Central memory CD4-positive, alpha-beta T cell (primary cell): ENCODE measurements at regions not wholly inside any gene's neighbourhood (a gene's known extent, or its start where the extent isn't known, plus 50 kb on each side); places are given as distances from the start of the nearest gene placed in this dataset.

ENCODE experiments used
- DNase-seq: peaks from one replicate; pipeline ENCODE4 v3.0.0; 2022

- DNase-seq = no peak
Observed at GRCh38 chr1:83769594-83770318, 229.2 kb downstream of the TTLL7 start.

GRCh38 chr1:83769072-83769471 lies 229.9 kb downstream of the TTLL7 start:
- DNase-seq = no peak

DNA sequence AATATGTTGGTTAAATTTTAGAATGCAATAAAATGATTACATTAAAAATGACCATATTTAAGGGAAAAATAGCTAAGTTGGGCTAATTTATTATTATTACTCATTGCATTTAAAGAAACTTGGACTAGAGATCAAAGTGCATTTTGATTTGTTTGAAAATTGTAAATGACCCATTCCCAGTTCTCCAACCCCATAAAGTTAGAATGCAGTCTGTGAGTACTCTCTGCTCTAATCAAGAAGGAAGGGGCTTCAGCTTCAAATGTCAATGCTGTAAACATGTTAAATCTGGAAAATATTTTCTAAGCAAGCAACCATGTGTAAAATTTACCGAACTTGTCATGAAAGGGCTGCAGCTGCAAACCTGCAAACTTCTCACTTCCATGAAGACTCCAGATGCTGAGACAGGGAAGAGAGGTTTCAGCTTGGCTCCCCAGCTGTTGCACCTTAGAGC lies 232.7 kb downstream of the TTLL7 start:
- no peak for DNase-seq

DNA sequence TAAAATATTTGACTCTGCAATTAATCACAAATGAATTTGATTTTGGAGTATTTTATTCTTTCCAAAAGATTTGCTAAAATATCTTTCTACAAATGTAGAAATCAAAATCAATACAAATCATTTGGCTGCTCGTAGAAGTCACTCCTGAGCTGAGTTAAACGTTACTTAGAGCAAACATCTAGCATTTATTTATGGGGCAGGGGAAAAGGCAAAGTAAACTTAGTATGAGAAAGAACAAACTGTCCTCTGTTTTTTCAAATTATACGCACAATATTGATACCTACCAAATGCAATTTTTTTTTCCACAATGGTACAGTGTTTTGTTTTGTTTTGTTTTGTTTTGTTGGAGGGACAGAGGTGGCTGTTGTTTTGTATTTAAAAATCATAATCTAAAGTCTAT lies 233.8 kb downstream of the TTLL7 start:
- DNase-seq = no peak

DNA sequence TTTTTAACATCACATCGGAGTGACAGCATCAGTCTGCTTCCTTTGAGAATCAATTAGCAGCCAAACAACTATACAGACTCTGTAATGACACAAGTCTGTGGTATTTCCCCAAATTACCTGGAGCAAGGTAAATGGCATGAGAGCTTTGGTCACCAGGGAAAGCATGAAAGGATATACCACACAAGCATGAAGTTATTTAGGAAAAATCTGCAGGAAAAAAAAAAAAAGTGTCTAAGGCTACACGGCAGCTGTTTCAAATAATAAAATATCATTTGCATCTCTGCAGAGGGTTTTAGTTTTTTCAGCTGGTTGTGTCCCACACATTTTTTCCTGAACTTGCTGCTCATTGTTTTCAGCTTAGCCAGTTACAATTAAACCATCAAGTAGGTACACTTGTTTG lies 234.7 kb downstream of the TTLL7 start:
- DNase-seq = no peak

- DNase-seq = no peak
Observed at GRCh38 chr1:83763361-83764095, 235.4 kb downstream of the TTLL7 start.

DNA sequence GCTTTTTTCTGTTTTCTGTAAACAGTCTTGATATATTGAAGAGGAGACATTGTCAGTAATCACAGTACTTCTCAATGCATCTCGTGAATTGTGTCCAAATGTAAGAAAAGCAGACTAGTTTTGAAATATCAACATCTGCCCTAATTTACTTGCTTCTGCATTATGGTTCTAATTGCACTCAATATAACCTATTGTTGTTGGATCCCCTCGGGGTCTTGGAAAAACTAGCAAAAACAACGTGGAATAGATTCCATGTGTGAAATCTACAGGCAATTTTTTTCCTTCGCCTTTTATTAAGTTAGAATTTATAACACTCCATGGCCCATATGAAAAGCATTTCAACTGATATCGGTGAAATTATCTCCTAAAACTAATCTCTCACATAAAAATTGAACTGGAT lies 236.5 kb downstream of the TTLL7 start:
- no peak for DNase-seq

DNA sequence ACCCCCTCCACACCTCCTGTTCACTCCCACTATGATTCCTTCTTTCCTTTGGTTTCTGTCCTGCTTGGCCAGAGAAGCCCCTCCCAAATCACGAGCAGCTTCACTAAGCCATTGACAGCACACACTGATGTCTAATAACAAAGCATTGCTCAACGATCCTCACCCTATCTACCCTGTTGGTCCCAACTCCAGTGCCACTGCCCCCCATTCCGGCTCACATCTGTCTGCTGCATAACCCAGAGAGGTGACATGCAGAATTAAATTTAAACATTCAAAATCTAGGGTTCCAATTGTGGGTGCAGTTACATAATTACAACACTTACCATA lies 236.9 kb downstream of the TTLL7 start:
- no peak for DNase-seq

DNA sequence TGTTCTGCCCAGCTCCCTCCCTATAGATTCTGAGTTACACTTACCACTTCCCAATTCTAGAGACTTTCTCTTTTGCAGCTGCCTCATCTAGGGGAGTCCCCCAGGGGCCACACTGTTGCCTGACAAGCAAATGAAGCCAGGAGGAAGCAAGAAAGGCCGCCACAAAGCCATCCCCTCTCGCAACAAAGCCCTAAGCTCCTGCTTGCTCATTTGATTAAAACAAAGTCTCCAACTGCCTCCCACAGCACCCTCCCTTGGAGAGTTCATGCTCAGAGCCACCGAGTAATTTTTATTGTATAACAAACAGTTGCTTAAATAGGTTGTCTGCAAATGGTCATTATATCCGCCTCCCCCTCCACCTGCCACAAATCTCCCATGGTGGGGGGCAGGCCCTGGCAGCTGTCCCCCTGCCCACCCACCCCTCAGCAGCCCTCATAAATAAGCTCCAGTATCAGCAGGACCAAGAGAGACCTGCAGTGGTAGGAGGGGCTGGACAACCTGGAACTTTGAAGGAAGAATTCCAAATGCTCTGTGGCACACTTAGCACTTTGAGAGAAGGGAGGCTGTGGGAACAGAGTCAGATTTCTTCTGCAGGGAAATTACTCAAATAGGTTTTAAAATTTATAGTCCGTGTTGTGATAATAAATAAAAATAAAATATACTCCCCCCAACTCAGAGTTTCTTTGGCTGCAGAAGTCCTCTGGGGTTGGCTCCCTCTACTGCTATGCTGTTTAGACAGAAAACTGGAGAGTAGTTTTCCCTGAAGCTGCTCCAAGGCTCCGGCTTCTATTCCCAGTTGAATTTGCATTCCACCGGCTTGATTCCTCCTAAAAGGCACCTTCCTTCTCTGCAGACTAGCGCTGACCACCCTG lies 237.5 kb downstream of the TTLL7 start:
- no peak for DNase-seq

DNA sequence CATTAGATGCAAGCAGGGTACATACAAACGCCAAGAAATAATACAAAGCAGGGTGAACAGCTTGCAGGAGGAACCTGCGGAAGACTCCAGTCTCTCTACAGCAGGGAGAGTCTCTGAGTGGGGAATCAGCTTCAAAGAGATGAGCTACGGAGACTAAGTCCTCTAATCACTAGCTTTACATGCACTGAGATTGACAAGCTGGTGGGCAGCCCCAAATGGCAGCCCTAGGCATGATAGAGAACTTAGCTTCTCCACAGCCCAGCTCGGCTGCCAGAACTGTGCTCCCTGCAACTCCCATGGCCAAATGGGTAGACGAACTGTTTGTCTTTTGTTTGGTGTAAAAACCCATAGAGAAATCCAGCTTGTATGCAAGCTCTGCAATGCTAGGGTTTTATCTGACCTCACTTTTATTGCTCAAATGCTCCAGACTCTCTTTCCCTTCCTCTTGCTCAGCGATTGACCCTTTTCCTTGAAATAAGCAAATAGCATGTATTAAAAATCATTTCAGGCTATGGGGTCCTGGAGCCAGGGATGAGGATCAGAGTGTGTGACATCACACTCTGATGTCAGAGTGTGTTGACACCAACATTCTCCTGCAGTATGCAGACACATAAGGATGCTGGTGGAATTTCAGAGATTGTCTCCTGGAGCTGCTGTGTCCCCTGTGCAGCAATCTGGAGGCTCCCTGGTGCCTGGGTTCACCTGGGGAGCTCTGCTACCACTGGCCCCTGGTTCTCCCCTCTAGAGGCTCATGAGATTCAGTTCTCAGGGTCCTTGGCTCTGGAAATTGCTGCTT lies 238.5 kb downstream of the TTLL7 start:
- DNase-seq = no peak

DNA sequence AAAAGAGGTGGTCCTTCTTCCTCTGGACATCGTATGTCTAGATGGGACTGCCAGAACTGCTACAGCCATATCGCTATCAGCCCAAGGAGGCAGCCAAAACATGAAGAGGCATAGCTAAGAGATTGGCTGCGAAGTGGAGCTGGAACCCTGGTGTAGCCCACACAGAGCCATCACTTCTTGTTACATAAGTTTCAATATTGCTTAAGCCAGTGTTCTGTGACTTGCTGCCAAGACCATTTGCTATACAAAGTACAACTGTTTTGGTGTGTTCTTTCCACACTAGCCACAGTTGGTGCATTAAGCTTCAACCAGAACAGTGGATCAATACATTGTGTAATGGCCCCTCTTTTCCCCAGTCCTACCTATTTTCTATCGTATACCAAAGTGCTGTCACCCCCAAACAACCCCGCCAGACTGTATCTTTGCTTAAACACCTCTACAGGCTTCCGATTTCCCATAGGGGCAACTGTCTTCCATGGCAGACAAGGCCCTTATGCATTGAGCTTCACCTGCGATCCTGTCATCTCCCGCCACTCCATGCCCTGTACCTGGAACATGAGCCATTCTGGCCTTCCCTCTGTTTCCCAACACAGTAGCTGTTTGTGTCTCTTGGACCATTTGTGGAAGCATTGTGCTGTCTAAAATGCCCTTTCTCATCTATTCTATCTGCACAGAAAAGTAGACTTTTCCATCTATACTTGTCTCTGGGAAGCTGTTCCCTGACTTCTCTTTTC lies 241.8 kb downstream of the TTLL7 start:
- no peak for DNase-seq

GRCh38 chr1:83751602-83752001 lies 247.3 kb downstream of the TTLL7 start:
- no peak for DNase-seq

DNA sequence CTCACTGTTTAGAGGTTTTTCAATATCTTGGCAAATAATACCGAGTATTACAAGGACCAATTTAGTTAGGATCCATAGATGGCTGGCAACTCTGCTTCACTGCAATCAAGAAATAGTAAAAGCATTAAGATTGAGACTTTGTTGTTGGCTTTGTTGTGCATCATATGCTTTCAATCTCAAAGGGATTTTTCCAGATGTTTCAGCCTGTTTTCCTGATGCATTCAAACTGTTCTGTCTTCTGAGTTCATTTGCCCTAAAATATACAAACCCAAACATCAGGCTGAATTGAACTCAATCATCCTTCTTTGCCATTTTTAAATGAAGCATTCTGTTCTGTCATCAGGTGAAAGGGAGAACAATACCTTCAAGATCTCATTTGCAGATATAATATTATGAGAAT lies 248.7 kb downstream of the TTLL7 start:
- DNase-seq = no peak

GRCh38 chr1:83747853-83748482 lies 251.0 kb downstream of the TTLL7 start:
- DNase-seq = no peak

DNA sequence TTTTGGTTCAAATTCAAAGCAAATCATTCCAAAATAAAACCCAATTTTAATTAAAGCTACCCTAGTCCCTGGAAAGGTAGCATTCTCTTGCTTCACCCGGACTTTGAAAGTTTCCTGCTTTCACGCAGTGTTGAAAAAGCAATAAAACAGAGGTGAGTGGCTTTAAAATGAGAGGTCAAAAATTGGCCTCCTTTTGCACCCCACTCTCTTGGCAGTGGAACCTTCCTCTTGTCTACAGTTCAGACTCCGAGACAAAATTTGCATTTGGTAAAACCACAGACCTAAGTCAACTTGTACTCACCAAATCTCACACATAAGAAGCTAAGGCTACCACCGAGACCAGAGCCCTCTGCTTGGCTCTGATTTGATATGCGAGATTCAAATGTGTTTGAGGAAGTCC lies 252.7 kb downstream of the TTLL7 start:
- no peak for DNase-seq

- DNase-seq = no peak
Observed at GRCh38 chr1:83742446-83742845, 256.5 kb downstream of the TTLL7 start.

- DNase-seq = no peak
Observed at GRCh38 chr1:83741770-83742169, 257.2 kb downstream of the TTLL7 start.

GRCh38 chr1:83741348-83741747 lies 257.6 kb downstream of the TTLL7 start:
- no peak for DNase-seq

GRCh38 chr1:83735526-83735925 lies 263.4 kb downstream of the TTLL7 start:
- DNase-seq = no peak

DNA sequence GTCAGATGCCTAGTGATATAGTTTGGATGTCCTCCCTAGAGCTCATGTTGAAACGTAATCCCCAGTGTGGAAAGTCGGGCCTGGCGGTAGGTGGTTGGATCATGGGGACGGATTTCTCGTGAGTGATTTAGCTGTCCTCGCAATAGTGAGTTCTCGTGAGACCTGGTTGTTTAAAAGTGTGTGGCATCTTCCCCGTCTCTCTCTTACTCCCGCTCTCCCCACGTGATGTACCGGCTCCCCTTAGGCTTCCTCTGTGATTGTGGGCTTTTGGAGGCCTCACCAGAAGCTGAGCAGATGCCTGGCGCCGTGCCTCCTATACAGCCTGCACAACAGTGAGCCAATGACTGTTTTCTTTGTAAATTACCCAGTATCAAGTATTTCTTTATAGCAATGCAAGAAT lies 264.5 kb downstream of the TTLL7 start:
- no peak for DNase-seq

DNA sequence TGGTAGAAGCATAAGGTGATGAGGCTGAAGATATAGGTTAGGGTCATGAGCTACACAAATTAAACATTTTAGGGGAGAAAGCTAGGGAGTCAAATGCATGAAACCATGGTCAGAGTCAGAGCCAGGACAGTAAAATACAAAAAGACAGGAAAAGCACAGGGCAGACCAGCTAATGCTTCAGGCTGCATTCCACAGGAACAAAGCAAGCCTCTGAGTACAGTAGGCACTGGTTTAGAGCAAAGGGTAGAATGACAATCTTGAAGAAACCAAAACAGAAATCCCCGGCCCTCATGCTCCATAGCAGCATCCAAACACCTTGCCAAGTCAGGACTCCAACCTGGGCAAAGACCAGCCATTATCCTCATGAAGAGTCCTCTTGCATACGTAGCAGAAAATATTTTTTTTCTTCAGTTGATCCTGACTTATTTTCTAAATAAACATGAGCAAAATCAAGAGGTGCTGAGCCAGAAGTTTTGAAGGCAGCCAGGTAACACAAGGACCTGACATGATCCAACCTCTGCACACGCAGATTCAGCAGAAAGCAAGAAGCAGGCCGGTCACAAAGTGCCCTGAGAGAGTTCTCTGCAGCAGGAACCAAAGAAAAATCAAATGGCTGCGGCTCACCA lies 273.1 kb downstream of the TTLL7 start:
- DNase-seq = no peak
